ENCODE measurements at regions not wholly inside any gene's neighbourhood (a gene's known extent, or its start where the extent isn't known, plus 50 kb on each side); places are given as distances from the start of the nearest gene placed in this dataset.

- no peak overlapping the region for H3K4me3 ChIP-seq (replicated peaks; ENCODE audit: low read depth, low read length)
- no peak for DNase-seq (ENCODE audit: extremely low read depth, low read depth)
- no peak for TF ChIP-seq CTCF (IDR thresholded peaks at IDR 0.05; ENCODE audit: low read depth, low read length, missing control alignments)
Measured at GRCh38 chr22:22349455-22349836, 104.9 kb downstream of the VPREB1 start.

- no peak for TF ChIP-seq CTCF (IDR thresholded peaks at IDR 0.05; ENCODE audit: low read depth, low read length, missing control alignments)
- no peak for DNase-seq (ENCODE audit: extremely low read depth, low read depth)
- no peak overlapping the region for H3K4me3 ChIP-seq (replicated peaks; ENCODE audit: low read depth, low read length)
Measured at GRCh38 chr22:22351366-22351765, 106.8 kb downstream of the VPREB1 start.

- TF ChIP-seq CTCF (IDR thresholded peaks at IDR 0.05; ENCODE audit: low read depth, low read length, missing control alignments) = no peak
- no peak for DNase-seq (ENCODE audit: extremely low read depth, low read depth)
- H3K4me3 ChIP-seq (replicated peaks; ENCODE audit: low read depth, low read length) = no peak overlapping the region
Measured at GRCh38 chr22:22352371-22352999, 107.9 kb downstream of the VPREB1 start.

GRCh38 chr22:22355096-22355834 is 110.7 kb downstream of the VPREB1 start:
- H3K4me3 ChIP-seq (replicated peaks; ENCODE audit: low read depth, low read length) = no peak overlapping the region
- no peak for DNase-seq (ENCODE audit: extremely low read depth, low read depth)
- no peak for TF ChIP-seq CTCF (IDR thresholded peaks at IDR 0.05; ENCODE audit: low read depth, low read length, missing control alignments)

- H3K4me3 ChIP-seq (replicated peaks; ENCODE audit: low read depth, low read length) = no peak overlapping the region
- peak; percentile 29 for DNase-seq (ENCODE audit: extremely low read depth, low read depth)
- TF ChIP-seq CTCF (IDR thresholded peaks at IDR 0.05; ENCODE audit: low read depth, low read length, missing control alignments) = peak; percentile 78
Measured at GRCh38 chr22:22357024-22357883, 112.7 kb downstream of the VPREB1 start.

- no peak for DNase-seq (ENCODE audit: extremely low read depth, low read depth)
- no peak overlapping the region for H3K4me3 ChIP-seq (replicated peaks; ENCODE audit: low read depth, low read length)
- TF ChIP-seq CTCF (IDR thresholded peaks at IDR 0.05; ENCODE audit: low read depth, low read length, missing control alignments) = no peak
Measured at GRCh38 chr22:22358152-22358551, 113.6 kb downstream of the VPREB1 start.
